NB4 (cell line): ENCODE measurements at regions not wholly inside any gene's neighbourhood (a gene's known extent, or its start where the extent isn't known, plus 50 kb on each side); places are given as distances from the start of the nearest gene placed in this dataset.

ENCODE experiments used
- DNase-seq: peaks from one replicate; pipeline ENCODE4 v3.0.0; 2010; ENCODE audit warnings: low read depth
- H3K4me3 ChIP-seq: one replicate; pipeline ENCODE4 v1.5.1; 2011; ENCODE audit warnings: mild to moderate bottlenecking, low read depth, low read length, moderate library complexity
- MYC ChIP-seq: IDR thresholded peaks from 2 replicates; pipeline ENCODE4 v1.6.1; 2011; ENCODE audit warnings: low read depth, low read length
- POLR2A ChIP-seq: IDR thresholded peaks from 2 replicates; pipeline ENCODE4 v1.6.1; 2011; ENCODE audit warnings: mild to moderate bottlenecking; ENCODE audit not compliant: insufficient read length; ENCODE audit errors: extremely low read depth
- TF ChIP-seq, protein P1 (sequence below): IDR thresholded peaks from 2 replicates; pipeline ENCODE4 v1.6.1; 2011; ENCODE audit warnings: low read depth, low read length
- TF ChIP-seq, protein P2 (sequence below): IDR thresholded peaks from one replicate; pipeline ENCODE4 v1.5.1; 2012; ENCODE audit warnings: low read depth, low read length

DNA sequence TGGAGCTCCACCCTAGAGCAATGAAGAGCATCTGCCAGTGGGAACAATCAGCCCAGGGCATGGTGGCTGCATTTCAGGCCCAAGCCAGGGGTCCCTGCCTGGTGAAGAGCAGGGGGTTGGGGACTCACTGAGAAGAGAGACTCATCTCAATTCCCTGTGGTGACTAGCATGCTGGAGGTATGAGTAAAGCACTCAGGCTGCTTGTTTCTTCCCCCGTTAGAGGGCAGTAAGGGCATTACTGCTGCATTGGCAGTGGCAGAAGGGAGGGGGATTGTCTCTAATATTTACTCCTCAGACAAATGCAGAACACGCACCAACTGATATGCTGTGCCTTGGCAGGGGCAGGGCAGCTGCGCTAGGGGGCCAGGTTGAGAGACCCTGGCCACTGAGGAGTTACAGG lies 329.1 kb downstream of the SLITRK5 start:
- DNase-seq, result peak; percentile 15

DNA sequence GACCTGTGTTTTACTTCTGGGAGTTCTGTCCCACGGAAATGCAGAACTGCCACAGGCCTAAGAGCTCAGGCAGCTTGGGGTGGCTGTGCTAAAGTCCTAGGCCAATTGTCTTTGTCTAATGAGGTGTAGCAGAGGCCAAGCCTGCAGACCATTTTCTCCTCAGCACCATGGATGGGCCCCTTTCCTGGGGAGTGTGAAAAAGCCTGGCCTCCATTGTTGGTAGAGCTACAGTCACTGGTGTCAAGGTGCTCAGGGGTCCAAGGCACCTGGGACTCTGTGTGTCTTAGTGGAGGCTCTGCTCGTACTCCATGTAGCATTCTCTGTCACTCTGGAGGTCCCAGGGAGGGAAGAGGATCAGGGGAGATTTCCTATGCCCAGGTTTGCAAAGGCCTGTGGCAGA lies 329.6 kb downstream of the SLITRK5 start:
- no peak overlapping the region for H3K4me3 ChIP-seq
- TF ChIP-seq, protein P1, sequence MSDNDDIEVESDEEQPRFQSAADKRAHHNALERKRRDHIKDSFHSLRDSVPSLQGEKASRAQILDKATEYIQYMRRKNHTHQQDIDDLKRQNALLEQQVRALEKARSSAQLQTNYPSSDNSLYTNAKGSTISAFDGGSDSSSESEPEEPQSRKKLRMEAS, result no peak
- TF ChIP-seq MYC (no peak), POLR2A (no peak)
- TF ChIP-seq, protein P2, sequence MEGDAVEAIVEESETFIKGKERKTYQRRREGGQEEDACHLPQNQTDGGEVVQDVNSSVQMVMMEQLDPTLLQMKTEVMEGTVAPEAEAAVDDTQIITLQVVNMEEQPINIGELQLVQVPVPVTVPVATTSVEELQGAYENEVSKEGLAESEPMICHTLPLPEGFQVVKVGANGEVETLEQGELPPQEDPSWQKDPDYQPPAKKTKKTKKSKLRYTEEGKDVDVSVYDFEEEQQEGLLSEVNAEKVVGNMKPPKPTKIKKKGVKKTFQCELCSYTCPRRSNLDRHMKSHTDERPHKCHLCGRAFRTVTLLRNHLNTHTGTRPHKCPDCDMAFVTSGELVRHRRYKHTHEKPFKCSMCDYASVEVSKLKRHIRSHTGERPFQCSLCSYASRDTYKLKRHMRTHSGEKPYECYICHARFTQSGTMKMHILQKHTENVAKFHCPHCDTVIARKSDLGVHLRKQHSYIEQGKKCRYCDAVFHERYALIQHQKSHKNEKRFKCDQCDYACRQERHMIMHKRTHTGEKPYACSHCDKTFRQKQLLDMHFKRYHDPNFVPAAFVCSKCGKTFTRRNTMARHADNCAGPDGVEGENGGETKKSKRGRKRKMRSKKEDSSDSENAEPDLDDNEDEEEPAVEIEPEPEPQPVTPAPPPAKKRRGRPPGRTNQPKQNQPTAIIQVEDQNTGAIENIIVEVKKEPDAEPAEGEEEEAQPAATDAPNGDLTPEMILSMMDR, result no peak
- DNase-seq, result no peak

More for the DNA sequence above, 329.1 kb downstream of the SLITRK5 start:
- TF ChIP-seq, protein P1, result no peak
- TF ChIP-seq MYC (no peak), POLR2A (no peak)
- TF ChIP-seq, protein P2, result no peak
- no peak overlapping the region for H3K4me3 ChIP-seq

DNA sequence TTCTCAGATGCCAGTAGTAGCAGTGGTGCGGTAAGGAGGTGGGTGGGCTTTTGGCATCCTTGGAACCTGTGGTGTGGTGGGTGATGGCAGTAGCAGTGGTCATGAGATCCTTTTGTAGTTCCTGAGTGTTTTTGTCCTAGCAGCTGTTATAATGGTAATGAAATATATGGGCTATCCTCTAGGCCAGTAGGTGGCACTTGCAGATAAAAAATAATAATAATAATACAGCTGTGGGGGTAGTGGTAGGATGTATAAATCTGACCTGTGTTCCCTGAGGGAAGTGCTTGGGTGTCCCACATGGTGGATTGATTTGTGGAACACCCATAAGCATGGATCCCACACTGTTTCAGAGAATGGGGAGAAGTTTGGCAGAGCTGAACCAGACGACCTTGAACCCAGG lies 334.0 kb downstream of the SLITRK5 start:
- no peak for DNase-seq
- TF ChIP-seq, protein P1, result no peak
- TF ChIP-seq, protein P2, result no peak
- no peak for TF ChIP-seq MYC
- no peak for TF ChIP-seq POLR2A
- no peak overlapping the region for H3K4me3 ChIP-seq

DNA sequence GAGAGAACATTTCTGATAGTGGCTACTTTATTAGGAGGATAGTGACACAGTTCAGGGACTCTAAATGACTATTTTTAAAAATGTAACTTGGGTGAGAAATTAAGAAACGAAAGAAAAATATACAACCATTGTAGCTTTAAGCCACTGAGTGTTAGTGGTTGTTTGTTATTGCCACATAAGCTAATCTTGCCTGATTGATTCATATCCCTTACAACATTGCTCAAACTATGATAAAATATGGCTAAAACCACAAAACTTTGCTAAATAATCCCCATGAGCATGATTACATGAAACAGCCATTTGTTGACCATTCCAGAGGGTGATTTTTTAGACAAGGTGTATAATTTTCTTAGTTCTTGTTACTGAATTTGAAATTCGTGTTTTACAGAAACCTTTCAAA lies 343.4 kb downstream of the SLITRK5 start:
- peak; percentile 55 for DNase-seq
- TF ChIP-seq MYC (no peak), POLR2A (no peak)
- TF ChIP-seq, protein P1, result no peak
- TF ChIP-seq, protein P2, result no peak
- H3K4me3 ChIP-seq, result no peak overlapping the region

DNA sequence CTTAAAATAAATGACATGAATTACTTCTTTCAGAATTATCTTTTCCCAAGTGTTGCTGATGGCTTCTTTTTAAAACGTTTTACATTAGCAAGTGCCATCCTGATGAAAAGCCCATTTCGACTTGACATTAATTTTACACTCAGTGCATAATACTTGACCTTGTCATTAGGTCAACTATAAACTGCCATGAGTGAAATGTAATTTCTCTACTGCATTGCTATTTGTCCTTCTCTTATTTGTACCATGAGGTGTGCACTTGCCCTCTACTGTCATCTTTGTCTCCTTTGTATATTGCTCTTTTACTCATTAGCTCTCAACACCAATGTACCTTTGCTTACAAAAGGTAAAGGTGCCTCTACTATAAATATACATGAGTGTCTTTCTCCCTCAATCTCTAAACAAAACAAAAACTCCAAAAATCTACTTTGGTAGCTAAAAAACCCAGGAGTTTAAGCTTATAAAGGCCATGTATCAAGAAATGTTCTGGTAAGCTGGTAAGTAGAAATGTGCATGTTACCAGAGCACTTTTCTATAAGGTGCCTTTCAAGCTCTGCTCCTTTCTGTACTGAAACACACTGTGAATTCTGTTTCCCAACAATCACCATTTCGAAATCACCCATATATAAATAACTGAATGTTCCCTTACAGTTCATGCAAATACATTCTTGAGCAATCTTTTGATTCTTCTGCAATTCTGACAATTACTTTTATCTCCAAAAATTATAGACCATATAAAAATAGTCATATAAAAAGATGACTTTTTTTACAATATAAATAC lies 351.4 kb downstream of the SLITRK5 start:
- no peak overlapping the region for H3K4me3 ChIP-seq
- TF ChIP-seq, protein P1, result no peak
- TF ChIP-seq MYC (no peak), POLR2A (no peak)
- TF ChIP-seq, protein P2, result no peak
- peak; percentile 72 for DNase-seq
